Epithelial cell of proximal tubule (primary cell): ENCODE measurements at regions not wholly inside any gene's neighbourhood (a gene's known extent, or its start where the extent isn't known, plus 50 kb on each side); places are given as distances from the start of the nearest gene placed in this dataset.

Experiments used
- DNase-seq: peaks from one replicate; pipeline ENCODE4 v3.0.0-alpha.2; 2011; ENCODE audit warnings: low read depth
- H3K4me3 ChIP-seq: 2 replicates; pipeline ENCODE4 v1.5.1; 2011; ENCODE audit warnings: low read depth, mild to moderate bottlenecking, low read length
- CTCF ChIP-seq: conservative IDR thresholded peaks from 2 replicates; pipeline ENCODE4 v1.5.1; 2012; ENCODE audit warnings: low read depth, mild to moderate bottlenecking, low read length

GRCh38 chr13:83710133-83710515, 172.2 kb downstream of the SLITRK1 start:
- TF ChIP-seq CTCF, result no peak
- DNase-seq, result no peak

GRCh38 chr13:83709426-83710132, 172.7 kb downstream of the SLITRK1 start:
- no peak for TF ChIP-seq CTCF
- no peak for DNase-seq
- no peak overlapping the region for H3K4me3 ChIP-seq

More at GRCh38 chr13:83710133-83710515, 172.2 kb downstream of the SLITRK1 start:
- no peak overlapping the region for H3K4me3 ChIP-seq

- H3K4me3 ChIP-seq, result no peak overlapping the region
- no peak for DNase-seq
- TF ChIP-seq CTCF, result no peak
Observed at GRCh38 chr13:83702021-83702420, 180.3 kb downstream of the SLITRK1 start.

- DNase-seq, result no peak
- TF ChIP-seq CTCF, result no peak
- H3K4me3 ChIP-seq, result no peak overlapping the region
Observed at GRCh38 chr13:83692800-83693199, 189.5 kb downstream of the SLITRK1 start.

- no peak for DNase-seq
- no peak overlapping the region for H3K4me3 ChIP-seq
- no peak for TF ChIP-seq CTCF
Observed at GRCh38 chr13:83691966-83692365, 190.3 kb downstream of the SLITRK1 start.

- no peak overlapping the region for H3K4me3 ChIP-seq
- no peak for DNase-seq
- no peak for TF ChIP-seq CTCF
Observed at GRCh38 chr13:83681547-83681946, 200.7 kb downstream of the SLITRK1 start.

GRCh38 chr13:83677985-83678384, 204.3 kb downstream of the SLITRK1 start:
- no peak for DNase-seq
- TF ChIP-seq CTCF, result no peak
- no peak overlapping the region for H3K4me3 ChIP-seq
